NT2/D1 (cell line): ENCODE measurements at regions not wholly inside any gene's neighbourhood (a gene's known extent, or its start where the extent isn't known, plus 50 kb on each side); places are given as distances from the start of the nearest gene placed in this dataset.
"Not testable (repeated sequence)": the region's sequence is repeated elsewhere in the genome, so short reads cannot be mapped to it uniquely, and the experiment has no call there.

Experiments
- DNase-seq: peaks from one replicate; pipeline ENCODE4 v3.0.0-alpha.2; 2011; ENCODE audit warnings: low read depth, low spot score
- H3K27me3 ChIP-seq: 2 replicates; pipeline ENCODE4 v1.6.0; 2011; ENCODE audit warnings: mild to moderate bottlenecking; ENCODE audit not compliant: insufficient read length, insufficient read depth
- H3K36me3 ChIP-seq: 2 replicates; pipeline ENCODE4 v1.6.1; 2011; ENCODE audit warnings: mild to moderate bottlenecking, low read length, mixed read lengths; ENCODE audit not compliant: insufficient read depth, insufficient read length
- H3K4me1 ChIP-seq: 2 replicates; pipeline ENCODE4 v1.5.1; 2011; ENCODE audit not compliant: insufficient read depth, insufficient read length
- H3K4me3 ChIP-seq: 2 replicates; pipeline ENCODE4 v1.5.1; 2011; ENCODE audit warnings: low read depth; ENCODE audit not compliant: insufficient read length
- H3K9ac ChIP-seq: 2 replicates; pipeline ENCODE4 v1.6.0; 2011; ENCODE audit warnings: low read depth; ENCODE audit not compliant: insufficient read length
- H3K9me3 ChIP-seq: 2 replicates; pipeline ENCODE4 v1.5.1; 2011; ENCODE audit warnings: mild to moderate bottlenecking, low read length; ENCODE audit not compliant: insufficient read depth
- SUZ12 ChIP-seq: IDR thresholded peaks from 2 replicates; pipeline ENCODE4 v1.6.1; 2011; ENCODE audit not compliant: insufficient read length, insufficient read depth; ENCODE audit errors: extremely low read depth
- YY1 ChIP-seq: IDR thresholded peaks from 2 replicates; pipeline ENCODE4 v1.6.1; 2011; ENCODE audit not compliant: insufficient read length, insufficient read depth
- ZNF274 ChIP-seq: IDR thresholded peaks from 2 replicates; pipeline ENCODE4 v1.6.1; 2011; ENCODE audit warnings: mild to moderate bottlenecking, low read depth, low read length

GRCh38 chr5:68049053-68049713, 166.4 kb upstream of the PIK3R1 start:
- Histone ChIP-seq H3K36me3 (no peaks in the 10 kb centered on the region), H3K27me3 (no peaks in the 10 kb centered on the region), H3K9ac (no peak overlapping the region), H3K4me3 (no peak overlapping the region), H3K9me3 (peaks cover 3% of the 10 kb centered on the region; the same call in 1 of the 2 replicates), H3K4me1 (no peaks in the 10 kb centered on the region)
- no peak for DNase-seq
- no peak for TF ChIP-seq ZNF274
- TF ChIP-seq YY1, result no peak
- TF ChIP-seq SUZ12, result no peak

GRCh38 chr5:68048516-68048915, 167.0 kb upstream of the PIK3R1 start:
- Histone ChIP-seq H3K36me3 (no peaks in the 10 kb centered on the region), H3K9me3 (peaks cover 3% of the 10 kb centered on the region; the same call in 1 of the 2 replicates), H3K9ac (no peak overlapping the region), H3K4me1 (no peaks in the 10 kb centered on the region), H3K4me3 (no peak overlapping the region), H3K27me3 (no peaks in the 10 kb centered on the region)
- TF ChIP-seq YY1, result no peak
- no peak for TF ChIP-seq SUZ12
- TF ChIP-seq ZNF274, result no peak
- DNase-seq, result no peak

GRCh38 chr5:68048054-68048453, 167.5 kb upstream of the PIK3R1 start:
- not testable (repeated sequence) for H3K4me3 ChIP-seq, H3K27me3 ChIP-seq, H3K9ac ChIP-seq, H3K36me3 ChIP-seq, DNase-seq, H3K4me1 ChIP-seq, H3K9me3 ChIP-seq

- no peak for DNase-seq
These were observed 168.5 kb upstream of the PIK3R1 start for GRCh38 chr5:68047035-68047434.

GRCh38 chr5:68046445-68046844, 169.1 kb upstream of the PIK3R1 start:
- Histone ChIP-seq H3K9ac (no peak overlapping the region), H3K9me3 (peaks cover 3% of the 10 kb centered on the region; the same call in 1 of the 2 replicates), H3K4me3 (no peak overlapping the region), H3K4me1 (no peaks in the 10 kb centered on the region), H3K36me3 (no peaks in the 10 kb centered on the region), H3K27me3 (no peaks in the 10 kb centered on the region)
- DNase-seq, result no peak
- TF ChIP-seq SUZ12 (no peak), ZNF274 (no peak), YY1 (no peak)

More at GRCh38 chr5:68047035-68047434, 168.5 kb upstream of the PIK3R1 start:
- peaks cover 3% of the 10 kb centered on the region; the same call in 1 of the 2 replicates for H3K9me3 ChIP-seq
- no peaks in the 10 kb centered on the region for H3K27me3 ChIP-seq
- no peak overlapping the region for H3K4me3 ChIP-seq
- H3K4me1 ChIP-seq, result no peaks in the 10 kb centered on the region
- no peaks in the 10 kb centered on the region for H3K36me3 ChIP-seq
- H3K9ac ChIP-seq, result no peak overlapping the region
- TF ChIP-seq SUZ12 (no peak), ZNF274 (no peak), YY1 (no peak)

GRCh38 chr5:68041293-68041692, 174.3 kb upstream of the PIK3R1 start:
- H3K4me1 ChIP-seq, result no peaks in the 10 kb centered on the region
- H3K36me3 ChIP-seq, result no peaks in the 10 kb centered on the region
- no peak overlapping the region for H3K4me3 ChIP-seq
- no peak for TF ChIP-seq YY1
- TF ChIP-seq ZNF274, result no peak
- no peak for TF ChIP-seq SUZ12
- no peak overlapping the region for H3K9ac ChIP-seq
- H3K9me3 ChIP-seq, result no peaks in the 10 kb centered on the region
- H3K27me3 ChIP-seq, result no peaks in the 10 kb centered on the region
- DNase-seq, result no peak

GRCh38 chr5:68037546-68037945, 178.0 kb upstream of the PIK3R1 start:
- Histone ChIP-seq H3K4me3 (no peak overlapping the region), H3K9ac (no peak overlapping the region), H3K36me3 (no peaks in the 10 kb centered on the region), H3K27me3 (no peaks in the 10 kb centered on the region), H3K4me1 (no peaks in the 10 kb centered on the region), H3K9me3 (no peaks in the 10 kb centered on the region)
- no peak for TF ChIP-seq YY1
- no peak for TF ChIP-seq SUZ12
- no peak for TF ChIP-seq ZNF274
- DNase-seq, result no peak
